ENCODE measurements at regions not wholly inside any gene's neighbourhood (a gene's known extent, or its start where the extent isn't known, plus 50 kb on each side); places are given as distances from the start of the nearest gene placed in this dataset.

GRCh38 chr4:141387299-141387698 is 166.6 kb downstream of the ZNF330 start:
- H3K9me3 ChIP-seq (ENCODE audit: insufficient read depth, low read depth) = no peaks in the 10 kb centered on the region
- no peaks in the 10 kb centered on the region for H3K36me3 ChIP-seq (ENCODE audit: low read depth)
- H3K4me3 ChIP-seq = no peak overlapping the region
- H2AFZ ChIP-seq = no peak overlapping the region
- DNase-seq = no peak
- H4K20me1 ChIP-seq (ENCODE audit: insufficient read depth) = no peaks in the 10 kb centered on the region
- ChIA-PET CTCF (no interaction called here), POLR2A (ENCODE audit: unreplicated experiment) (no interaction called here)
- H3K4me2 ChIP-seq = no peak overlapping the region
- H3K79me2 ChIP-seq (ENCODE audit: low read depth) = no peaks in the 10 kb centered on the region
- H3K9me2 ChIP-seq (ENCODE audit: insufficient read depth) = no peaks in the 10 kb centered on the region
- no peaks in the 10 kb centered on the region for H3K27me3 ChIP-seq (ENCODE audit: insufficient read depth, low read depth)
- peaks cover 11% of the 10 kb centered on the region for H3K4me1 ChIP-seq (replicated peaks; ENCODE audit: insufficient read depth)
- TF ChIP-seq, protein P1, sequence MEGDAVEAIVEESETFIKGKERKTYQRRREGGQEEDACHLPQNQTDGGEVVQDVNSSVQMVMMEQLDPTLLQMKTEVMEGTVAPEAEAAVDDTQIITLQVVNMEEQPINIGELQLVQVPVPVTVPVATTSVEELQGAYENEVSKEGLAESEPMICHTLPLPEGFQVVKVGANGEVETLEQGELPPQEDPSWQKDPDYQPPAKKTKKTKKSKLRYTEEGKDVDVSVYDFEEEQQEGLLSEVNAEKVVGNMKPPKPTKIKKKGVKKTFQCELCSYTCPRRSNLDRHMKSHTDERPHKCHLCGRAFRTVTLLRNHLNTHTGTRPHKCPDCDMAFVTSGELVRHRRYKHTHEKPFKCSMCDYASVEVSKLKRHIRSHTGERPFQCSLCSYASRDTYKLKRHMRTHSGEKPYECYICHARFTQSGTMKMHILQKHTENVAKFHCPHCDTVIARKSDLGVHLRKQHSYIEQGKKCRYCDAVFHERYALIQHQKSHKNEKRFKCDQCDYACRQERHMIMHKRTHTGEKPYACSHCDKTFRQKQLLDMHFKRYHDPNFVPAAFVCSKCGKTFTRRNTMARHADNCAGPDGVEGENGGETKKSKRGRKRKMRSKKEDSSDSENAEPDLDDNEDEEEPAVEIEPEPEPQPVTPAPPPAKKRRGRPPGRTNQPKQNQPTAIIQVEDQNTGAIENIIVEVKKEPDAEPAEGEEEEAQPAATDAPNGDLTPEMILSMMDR (conservative IDR thresholded peaks at IDR 0.05) = no peak
- no peak for TF ChIP-seq EZH2 (IDR thresholded peaks at IDR 0.05; ENCODE audit: low read depth)
- BruUV-seq (replicated peaks) = no TSS peak
- intact Hi-C loops (cut with micrococcal nuclease; ENCODE audit: unreplicated experiment) = no loop called here
- H3K27ac ChIP-seq = no peak overlapping the region
- peaks cover 5% of the 10 kb centered on the region; the same call in 1 of the 2 replicates for H3F3A ChIP-seq (ENCODE audit: insufficient read depth, low read depth)

DNA sequence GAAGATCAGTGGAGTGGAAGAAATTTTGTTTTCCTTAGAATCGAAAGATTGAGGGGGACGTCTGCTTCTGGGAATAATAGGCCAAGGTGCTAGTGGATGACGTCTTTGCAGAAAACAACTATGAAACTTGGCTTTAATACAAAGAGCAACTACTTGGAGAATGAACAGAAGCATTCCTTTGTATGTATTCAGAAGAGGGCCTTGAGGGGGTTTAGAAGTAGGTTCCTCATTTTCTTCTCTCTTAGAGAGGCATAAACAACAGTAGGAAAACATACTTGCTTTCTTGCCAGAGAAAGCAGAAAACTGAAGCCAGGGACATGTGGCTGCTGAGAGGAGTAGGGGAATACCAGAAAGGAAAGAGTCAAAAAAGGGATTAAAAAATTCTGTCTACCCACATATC is 167.8 kb downstream of the ZNF330 start:
- H3K4me3 ChIP-seq = no peak overlapping the region
- peaks cover 13% of the 10 kb centered on the region for H3K4me1 ChIP-seq (replicated peaks; ENCODE audit: insufficient read depth)
- no peaks in the 10 kb centered on the region for H3K27me3 ChIP-seq (ENCODE audit: insufficient read depth, low read depth)
- no peaks in the 10 kb centered on the region for H3K9me3 ChIP-seq (ENCODE audit: insufficient read depth, low read depth)
- TF ChIP-seq, protein P1 (conservative IDR thresholded peaks at IDR 0.05) = no peak
- no peak for TF ChIP-seq EZH2 (IDR thresholded peaks at IDR 0.05; ENCODE audit: low read depth)
- H3K36me3 ChIP-seq (ENCODE audit: low read depth) = no peaks in the 10 kb centered on the region
- no peak overlapping the region for H2AFZ ChIP-seq
- intact Hi-C loops (cut with micrococcal nuclease; ENCODE audit: unreplicated experiment) = no loop called here
- no peak overlapping the region for H3K27ac ChIP-seq
- H3K4me2 ChIP-seq = no peak overlapping the region
- peaks cover 6% of the 10 kb centered on the region; the same call in 1 of the 2 replicates for H3F3A ChIP-seq (ENCODE audit: insufficient read depth, low read depth)
- no peaks in the 10 kb centered on the region for H4K20me1 ChIP-seq (ENCODE audit: insufficient read depth)
- POLR2A ChIA-PET (ENCODE audit: unreplicated experiment) = no interaction called here
- DNase-seq = no peak
- no TSS peak for BruUV-seq (replicated peaks)
- H3K9me2 ChIP-seq (ENCODE audit: insufficient read depth) = no peaks in the 10 kb centered on the region
- no peaks in the 10 kb centered on the region for H3K79me2 ChIP-seq (ENCODE audit: low read depth)
- CTCF ChIA-PET = no interaction called here

- CTCF ChIA-PET = no interaction called here
- TF ChIP-seq, protein P1 (conservative IDR thresholded peaks at IDR 0.05) = no peak
- TF ChIP-seq EZH2 (IDR thresholded peaks at IDR 0.05; ENCODE audit: low read depth) = no peak
- Histone ChIP-seq H3K9me3 (ENCODE audit: insufficient read depth, low read depth) (no peaks in the 10 kb centered on the region), H2AFZ (no peak overlapping the region), H4K20me1 (ENCODE audit: insufficient read depth) (no peaks in the 10 kb centered on the region), H3K4me2 (no peak overlapping the region), H3K36me3 (ENCODE audit: low read depth) (no peaks in the 10 kb centered on the region), H3K27ac (no peak overlapping the region), H3K27me3 (ENCODE audit: insufficient read depth, low read depth) (no peaks in the 10 kb centered on the region), H3K79me2 (ENCODE audit: low read depth) (no peaks in the 10 kb centered on the region), H3K4me3 (no peak overlapping the region), H3K4me1 (replicated peaks; ENCODE audit: insufficient read depth) (peaks cover 13% of the 10 kb centered on the region), H3K9me2 (ENCODE audit: insufficient read depth) (no peaks in the 10 kb centered on the region), H3F3A (ENCODE audit: insufficient read depth, low read depth) (peaks cover 6% of the 10 kb centered on the region; the same call in 1 of the 2 replicates)
- POLR2A ChIA-PET (ENCODE audit: unreplicated experiment) = no interaction called here
- DNase-seq = no peak
- BruUV-seq (replicated peaks) = no TSS peak
- intact Hi-C loops (cut with micrococcal nuclease; ENCODE audit: unreplicated experiment) = no loop called here
Observed at GRCh38 chr4:141389649-141390048, 169.0 kb downstream of the ZNF330 start.
